Neural cell (in vitro differentiated cells): ENCODE measurements at regions not wholly inside any gene's neighbourhood (a gene's known extent, or its start where the extent isn't known, plus 50 kb on each side); places are given as distances from the start of the nearest gene placed in this dataset.
"Not testable (repeated sequence)": the region's sequence is repeated elsewhere in the genome, so short reads cannot be mapped to it uniquely, and the experiment has no call there.

Source experiments
- EZH2 ChIP-seq: fragments of 200-600, 300-800 bp; shearing (Covaris generic), sonication (generic); IDR thresholded peaks from 2 replicates; pipeline ENCODE4 v1.6.1; 2014; ENCODE audit warnings: antibody characterized with exemption, low read length, borderline replicate concordance, mild to moderate bottlenecking; ENCODE audit not compliant: insufficient read depth, poor library complexity, severe bottlenecking
- POLR2AphosphoS5 ChIP-seq: IDR thresholded peaks from 2 replicates; pipeline ENCODE4 v1.6.1; 2012
- SMC3 ChIP-seq: fragments of 450-650 bp; conservative IDR thresholded peaks from 2 replicates; pipeline ENCODE4 v1.6.1; 2014; ENCODE audit warnings: antibody characterized with exemption, mild to moderate bottlenecking, moderate library complexity; ENCODE audit not compliant: poor library complexity
- TF ChIP-seq, protein P1 (sequence below): fragments of 450-650 bp; IDR thresholded peaks from 2 replicates; pipeline ENCODE4 v1.5.1; 2014; ENCODE audit warnings: antibody characterized with exemption, mild to moderate bottlenecking, moderate library complexity; ENCODE audit not compliant: poor library complexity, severe bottlenecking
- TF ChIP-seq, protein P2 (sequence below): IDR thresholded peaks from 2 replicates; pipeline ENCODE4 v1.6.1; 2012; ENCODE audit warnings: borderline replicate concordance

DNA sequence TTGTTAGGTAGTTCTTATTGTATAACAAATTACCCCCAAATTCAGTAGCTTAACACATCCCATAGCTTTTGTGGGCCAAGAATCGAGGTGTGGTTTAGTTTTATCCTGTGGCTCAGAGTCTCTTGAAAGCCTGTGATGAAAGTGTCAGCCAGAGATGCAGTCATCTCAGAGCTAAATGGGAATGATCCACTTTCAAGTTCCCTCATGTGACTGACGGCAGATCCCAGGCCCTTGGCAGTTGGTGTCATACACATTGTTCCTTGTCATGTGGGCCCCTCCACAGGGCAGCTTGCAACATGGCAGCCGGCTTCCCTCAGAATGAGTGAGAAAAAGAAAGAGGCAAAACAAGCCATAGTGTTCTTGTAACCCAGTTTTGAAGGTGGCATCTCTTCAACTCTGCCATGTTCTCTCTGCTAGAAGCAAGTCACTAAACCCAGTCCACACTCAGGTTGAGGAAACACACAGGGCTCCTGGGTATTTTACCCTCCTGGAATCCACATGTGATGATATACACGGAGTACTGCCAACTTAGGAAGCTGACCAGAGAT is 153.1 kb upstream of the LRRC61 start:
- TF ChIP-seq POLR2AphosphoS5, EZH2, SMC3: not testable (repeated sequence)
- TF ChIP-seq, protein P1, sequence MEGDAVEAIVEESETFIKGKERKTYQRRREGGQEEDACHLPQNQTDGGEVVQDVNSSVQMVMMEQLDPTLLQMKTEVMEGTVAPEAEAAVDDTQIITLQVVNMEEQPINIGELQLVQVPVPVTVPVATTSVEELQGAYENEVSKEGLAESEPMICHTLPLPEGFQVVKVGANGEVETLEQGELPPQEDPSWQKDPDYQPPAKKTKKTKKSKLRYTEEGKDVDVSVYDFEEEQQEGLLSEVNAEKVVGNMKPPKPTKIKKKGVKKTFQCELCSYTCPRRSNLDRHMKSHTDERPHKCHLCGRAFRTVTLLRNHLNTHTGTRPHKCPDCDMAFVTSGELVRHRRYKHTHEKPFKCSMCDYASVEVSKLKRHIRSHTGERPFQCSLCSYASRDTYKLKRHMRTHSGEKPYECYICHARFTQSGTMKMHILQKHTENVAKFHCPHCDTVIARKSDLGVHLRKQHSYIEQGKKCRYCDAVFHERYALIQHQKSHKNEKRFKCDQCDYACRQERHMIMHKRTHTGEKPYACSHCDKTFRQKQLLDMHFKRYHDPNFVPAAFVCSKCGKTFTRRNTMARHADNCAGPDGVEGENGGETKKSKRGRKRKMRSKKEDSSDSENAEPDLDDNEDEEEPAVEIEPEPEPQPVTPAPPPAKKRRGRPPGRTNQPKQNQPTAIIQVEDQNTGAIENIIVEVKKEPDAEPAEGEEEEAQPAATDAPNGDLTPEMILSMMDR, result not testable (repeated sequence)
- TF ChIP-seq, protein P2, sequence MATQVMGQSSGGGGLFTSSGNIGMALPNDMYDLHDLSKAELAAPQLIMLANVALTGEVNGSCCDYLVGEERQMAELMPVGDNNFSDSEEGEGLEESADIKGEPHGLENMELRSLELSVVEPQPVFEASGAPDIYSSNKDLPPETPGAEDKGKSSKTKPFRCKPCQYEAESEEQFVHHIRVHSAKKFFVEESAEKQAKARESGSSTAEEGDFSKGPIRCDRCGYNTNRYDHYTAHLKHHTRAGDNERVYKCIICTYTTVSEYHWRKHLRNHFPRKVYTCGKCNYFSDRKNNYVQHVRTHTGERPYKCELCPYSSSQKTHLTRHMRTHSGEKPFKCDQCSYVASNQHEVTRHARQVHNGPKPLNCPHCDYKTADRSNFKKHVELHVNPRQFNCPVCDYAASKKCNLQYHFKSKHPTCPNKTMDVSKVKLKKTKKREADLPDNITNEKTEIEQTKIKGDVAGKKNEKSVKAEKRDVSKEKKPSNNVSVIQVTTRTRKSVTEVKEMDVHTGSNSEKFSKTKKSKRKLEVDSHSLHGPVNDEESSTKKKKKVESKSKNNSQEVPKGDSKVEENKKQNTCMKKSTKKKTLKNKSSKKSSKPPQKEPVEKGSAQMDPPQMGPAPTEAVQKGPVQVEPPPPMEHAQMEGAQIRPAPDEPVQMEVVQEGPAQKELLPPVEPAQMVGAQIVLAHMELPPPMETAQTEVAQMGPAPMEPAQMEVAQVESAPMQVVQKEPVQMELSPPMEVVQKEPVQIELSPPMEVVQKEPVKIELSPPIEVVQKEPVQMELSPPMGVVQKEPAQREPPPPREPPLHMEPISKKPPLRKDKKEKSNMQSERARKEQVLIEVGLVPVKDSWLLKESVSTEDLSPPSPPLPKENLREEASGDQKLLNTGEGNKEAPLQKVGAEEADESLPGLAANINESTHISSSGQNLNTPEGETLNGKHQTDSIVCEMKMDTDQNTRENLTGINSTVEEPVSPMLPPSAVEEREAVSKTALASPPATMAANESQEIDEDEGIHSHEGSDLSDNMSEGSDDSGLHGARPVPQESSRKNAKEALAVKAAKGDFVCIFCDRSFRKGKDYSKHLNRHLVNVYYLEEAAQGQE, result not testable (repeated sequence)
